ENCODE measurements at regions not wholly inside any gene's neighbourhood (a gene's known extent, or its start where the extent isn't known, plus 50 kb on each side); places are given as distances from the start of the nearest gene placed in this dataset.

GRCh38 chr3:18124501-18124900, 300.6 kb downstream of the SATB1 start:
- H3K36me3 Mint-ChIP-seq: no peaks in the 10 kb centered on the region
- DNase-seq: no peak
- peaks cover 0 to 4% (median 0%) of the 10 kb centered on the region in 7 donors for H3K9me3 Mint-ChIP-seq
- peaks cover 28 to 30% (median 30%) of the 10 kb centered on the region in 3 donors for H3K4me1 Mint-ChIP-seq
- peaks cover 0 to 4% (median 0%) of the 10 kb centered on the region in 3 donors for H3K27me3 Mint-ChIP-seq
- peak overlapping the region in 1 of 6 donors; percentile 39 for H3K27ac Mint-ChIP-seq
- H3K4me3 Mint-ChIP-seq: peak overlapping the region in 1 of 8 donors; percentile 11
- no peak for ATAC-seq (ENCODE audit: low read depth in 2 of 2)

GRCh38 chr3:18122264-18122663, 302.9 kb downstream of the SATB1 start:
- Mint-ChIP-seq H3K27me3 (no peaks in the 10 kb centered on the region), H3K9me3 (no peaks in the 10 kb centered on the region), H3K4me3 (no peak overlapping the region), H3K36me3 (no peaks in the 10 kb centered on the region), H3K4me1 (peaks cover 11 to 15% (median 13%) of the 10 kb centered on the region in 3 donors), H3K27ac (no peak overlapping the region)
- DNase-seq (no peak), ATAC-seq (ENCODE audit: low read depth in 2 of 2) (no peak)

GRCh38 chr3:18121020-18121419, 304.1 kb downstream of the SATB1 start:
- Mint-ChIP-seq H3K9me3 (no peaks in the 10 kb centered on the region), H3K4me1 (peaks cover 0 to 5% (median under 1%) of the 10 kb centered on the region in 3 donors), H3K36me3 (no peaks in the 10 kb centered on the region), H3K27me3 (no peaks in the 10 kb centered on the region), H3K27ac (no peak overlapping the region), H3K4me3 (no peak overlapping the region)
- no peak for ATAC-seq (ENCODE audit: low read depth in 2 of 2)
- no peak for DNase-seq

GRCh38 chr3:18119866-18120265, 305.3 kb downstream of the SATB1 start:
- no peaks in the 10 kb centered on the region for H3K36me3 Mint-ChIP-seq
- H3K27ac Mint-ChIP-seq: no peak overlapping the region
- DNase-seq (no peak), ATAC-seq (ENCODE audit: low read depth in 2 of 2) (no peak)
- H3K4me3 Mint-ChIP-seq: no peak overlapping the region
- H3K4me1 Mint-ChIP-seq: peaks cover 0 to 5% (median 0%) of the 10 kb centered on the region in 3 donors
- no peaks in the 10 kb centered on the region for H3K9me3 Mint-ChIP-seq
- H3K27me3 Mint-ChIP-seq: no peaks in the 10 kb centered on the region

DNA sequence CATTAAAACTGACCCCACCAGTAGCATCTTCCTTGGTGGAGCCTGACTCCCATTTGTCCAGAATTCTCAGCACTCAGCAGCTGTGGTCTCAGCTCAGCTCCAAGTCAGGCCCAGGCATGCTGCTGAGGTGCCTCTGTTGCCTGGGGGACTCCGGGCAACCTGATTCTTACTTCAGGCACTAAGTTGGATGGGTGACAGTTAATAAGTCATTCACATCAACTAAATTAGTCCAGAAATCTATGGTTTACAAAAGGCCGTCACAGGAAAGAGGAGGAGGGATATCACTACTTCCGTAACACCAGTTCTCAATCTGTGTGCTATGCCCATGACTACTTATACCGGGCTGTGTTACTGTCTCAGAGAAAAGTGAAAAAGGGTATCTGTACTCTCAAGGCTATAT, 310.2 kb downstream of the SATB1 start:
- DNase-seq: no peak

GRCh38 chr3:18113417-18113816, 311.7 kb downstream of the SATB1 start:
- ATAC-seq (ENCODE audit: low read depth in 2 of 2) (no peak), DNase-seq (no peak)
- no peaks in the 10 kb centered on the region for H3K9me3 Mint-ChIP-seq
- H3K36me3 Mint-ChIP-seq: no peaks in the 10 kb centered on the region
- peaks cover 0 to 12% (median 12%) of the 10 kb centered on the region in 3 donors for H3K4me1 Mint-ChIP-seq
- no peak overlapping the region for H3K27ac Mint-ChIP-seq
- no peak overlapping the region for H3K4me3 Mint-ChIP-seq
- no peaks in the 10 kb centered on the region for H3K27me3 Mint-ChIP-seq

More for the DNA sequence above, 310.2 kb downstream of the SATB1 start:
- Mint-ChIP-seq H3K27ac (peak overlapping the region in 1 of 6 donors; percentile 4), H3K36me3 (no peaks in the 10 kb centered on the region), H3K9me3 (no peaks in the 10 kb centered on the region), H3K4me1 (peaks cover 0 to 12% (median 12%) of the 10 kb centered on the region in 3 donors), H3K4me3 (peak overlapping the region in 1 of 8 donors; percentile 2), H3K27me3 (no peaks in the 10 kb centered on the region)
- no peak for ATAC-seq (ENCODE audit: low read depth in 2 of 2)

GRCh38 chr3:18112674-18113375, 312.3 kb downstream of the SATB1 start:
- ATAC-seq (ENCODE audit: low read depth in 2 of 2) (no peak), DNase-seq (no peak)
- Mint-ChIP-seq H3K27ac (no peak overlapping the region), H3K9me3 (no peaks in the 10 kb centered on the region), H3K27me3 (no peaks in the 10 kb centered on the region), H3K4me3 (no peak overlapping the region), H3K36me3 (no peaks in the 10 kb centered on the region), H3K4me1 (peaks cover 0 to 12% (median 12%) of the 10 kb centered on the region in 3 donors)

DNA sequence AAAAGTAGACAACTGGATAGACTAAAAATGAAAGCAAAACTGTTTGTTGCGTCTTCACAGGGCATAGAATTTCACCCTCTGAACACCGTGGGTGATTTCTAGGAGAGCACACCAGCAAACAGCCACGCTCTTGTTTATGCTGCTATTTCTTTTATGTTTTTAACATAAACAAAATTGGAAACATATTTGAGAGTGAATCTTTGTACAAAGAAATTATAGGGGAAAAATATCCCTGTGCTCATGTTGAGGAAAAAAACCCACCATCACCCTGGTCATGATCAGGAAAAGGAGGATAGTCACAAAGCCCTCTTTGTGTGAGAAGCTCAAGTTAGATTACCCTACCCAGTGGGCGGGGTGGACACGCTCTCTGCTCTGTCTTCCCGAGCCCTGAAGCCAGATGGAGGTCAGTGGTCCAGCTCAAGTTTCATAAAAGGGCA, 313.3 kb downstream of the SATB1 start:
- DNase-seq: no peak
- Mint-ChIP-seq H3K4me3 (peak overlapping the region; percentile 46 to 87 (median 69)), H3K4me1 (peaks cover 0 to 12% (median 12%) of the 10 kb centered on the region in 3 donors), H3K27me3 (no peaks in the 10 kb centered on the region), H3K36me3 (no peaks in the 10 kb centered on the region), H3K9me3 (no peaks in the 10 kb centered on the region), H3K27ac (peak overlapping the region in 4 of 6 donors; percentile 24 to 84 (median 70))
- ATAC-seq (ENCODE audit: low read depth in 2 of 2): peak; percentile 51 to 57

GRCh38 chr3:18103591-18103990, 321.5 kb downstream of the SATB1 start:
- H3K27me3 Mint-ChIP-seq: peaks cover 0 to 12% (median 6%) of the 10 kb centered on the region in 3 donors
- ATAC-seq (ENCODE audit: low read depth in 2 of 2) (no peak), DNase-seq (no peak)
- H3K36me3 Mint-ChIP-seq: peaks cover 0 to 8% of the 10 kb centered on the region in 2 donors
- H3K27ac Mint-ChIP-seq: no peak overlapping the region
- H3K9me3 Mint-ChIP-seq: peaks cover 0 to 6% (median 0%) of the 10 kb centered on the region in 7 donors
- H3K4me1 Mint-ChIP-seq: no peaks in the 10 kb centered on the region
- no peak overlapping the region for H3K4me3 Mint-ChIP-seq

- ATAC-seq (ENCODE audit: low read depth in 2 of 2) (no peak), DNase-seq (no peak)
- peaks cover 0 to 12% (median 6%) of the 10 kb centered on the region in 3 donors for H3K27me3 Mint-ChIP-seq
- no peak overlapping the region for H3K27ac Mint-ChIP-seq
- H3K36me3 Mint-ChIP-seq: peaks cover 0 to 24% of the 10 kb centered on the region in 2 donors
- H3K4me3 Mint-ChIP-seq: no peak overlapping the region
- peaks cover 4 to 17% (median 9%) of the 10 kb centered on the region in 7 donors for H3K9me3 Mint-ChIP-seq
- no peaks in the 10 kb centered on the region for H3K4me1 Mint-ChIP-seq
These were observed 325.0 kb downstream of the SATB1 start for GRCh38 chr3:18100121-18100520.

DNA sequence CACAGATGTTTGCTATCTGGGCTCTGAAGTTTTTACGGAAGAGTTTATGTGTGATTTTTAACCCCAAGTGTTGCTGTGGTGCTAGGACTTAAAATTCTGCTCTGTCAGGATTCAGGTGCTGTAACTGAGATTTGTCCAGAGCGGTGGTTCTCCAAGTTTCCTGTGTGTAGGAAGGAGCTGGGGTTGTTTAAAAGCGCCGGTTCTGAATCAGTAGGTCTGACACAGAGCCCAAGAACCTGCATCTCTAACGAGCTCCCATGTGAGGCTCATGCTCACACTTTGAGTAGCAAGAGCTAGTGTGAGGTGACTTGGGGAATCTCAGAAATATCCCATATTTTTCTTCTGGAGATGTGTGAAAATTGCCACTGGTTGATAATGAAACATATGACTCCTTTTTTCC, 325.5 kb downstream of the SATB1 start:
- Mint-ChIP-seq H3K4me3 (no peak overlapping the region), H3K27me3 (peaks cover 0 to 9% (median 4%) of the 10 kb centered on the region in 3 donors), H3K27ac (no peak overlapping the region), H3K9me3 (peaks cover 4 to 17% (median 8%) of the 10 kb centered on the region in 7 donors), H3K4me1 (no peaks in the 10 kb centered on the region), H3K36me3 (peaks cover 0 to 22% of the 10 kb centered on the region in 2 donors)
- ATAC-seq (ENCODE audit: low read depth in 2 of 2) (no peak), DNase-seq (no peak)

GRCh38 chr3:18098960-18099587, 326.1 kb downstream of the SATB1 start:
- Mint-ChIP-seq H3K4me3 (no peak overlapping the region), H3K27me3 (peaks cover 0 to 4% (median 0%) of the 10 kb centered on the region in 3 donors), H3K27ac (no peak overlapping the region), H3K9me3 (peaks cover 4 to 19% (median 4%) of the 10 kb centered on the region in 7 donors), H3K36me3 (peaks cover 0 to 17% of the 10 kb centered on the region in 2 donors), H3K4me1 (no peaks in the 10 kb centered on the region)
- DNase-seq (no peak), ATAC-seq (ENCODE audit: low read depth in 2 of 2) (no peak)

GRCh38 chr3:18097989-18098388, 327.1 kb downstream of the SATB1 start:
- Mint-ChIP-seq H3K27me3 (no peaks in the 10 kb centered on the region), H3K27ac (no peak overlapping the region), H3K36me3 (peaks cover 0 to 16% of the 10 kb centered on the region in 2 donors), H3K4me1 (no peaks in the 10 kb centered on the region), H3K9me3 (peaks cover 4 to 26% (median 5%) of the 10 kb centered on the region in 7 donors), H3K4me3 (no peak overlapping the region)
- DNase-seq: no peak
- no peak for ATAC-seq (ENCODE audit: low read depth in 2 of 2)

DNA sequence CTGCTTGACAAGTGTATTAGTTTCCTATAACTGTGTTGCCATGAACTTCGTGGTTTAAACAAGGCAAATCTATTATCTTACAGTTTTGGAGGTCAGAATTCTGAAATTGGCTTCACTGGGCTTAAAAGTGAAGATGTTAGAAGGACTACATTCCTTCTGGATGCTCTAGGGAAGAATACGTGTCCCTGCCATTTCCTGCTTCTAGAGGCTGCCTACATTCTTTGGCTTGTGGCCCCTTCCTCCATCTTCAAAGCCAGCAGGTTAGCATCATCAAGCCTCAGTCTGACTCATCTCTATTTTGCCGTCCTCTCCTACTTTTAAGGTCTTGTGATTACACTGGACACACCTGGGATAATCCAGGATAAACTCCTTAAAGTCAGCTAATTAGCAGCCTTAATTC, 327.7 kb downstream of the SATB1 start:
- H3K9me3 Mint-ChIP-seq: peaks cover 4 to 26% (median 5%) of the 10 kb centered on the region in 7 donors
- H3K4me1 Mint-ChIP-seq: no peaks in the 10 kb centered on the region
- H3K36me3 Mint-ChIP-seq: peaks cover 0 to 16% of the 10 kb centered on the region in 2 donors
- no peak overlapping the region for H3K4me3 Mint-ChIP-seq
- no peak for DNase-seq
- H3K27ac Mint-ChIP-seq: no peak overlapping the region
- ATAC-seq (ENCODE audit: low read depth in 2 of 2): no peak
- no peaks in the 10 kb centered on the region for H3K27me3 Mint-ChIP-seq

Data from naive B cell (primary cell).